GM18526 (cell line): ENCODE measurements at regions not wholly inside any gene's neighbourhood (a gene's known extent, or its start where the extent isn't known, plus 50 kb on each side); places are given as distances from the start of the nearest gene placed in this dataset.

Experiments used
- POLR2A ChIP-seq: IDR thresholded peaks from 3 replicates; pipeline ENCODE4 v1.6.1; 2011; ENCODE audit not compliant: insufficient read length; ENCODE audit errors: extremely low read depth

- TF ChIP-seq POLR2A = no peak
Measured at GRCh38 chr5:143671674-143672569, 140.0 kb upstream of the HMHB1 start.

GRCh38 chr5:143671021-143671420, 140.9 kb upstream of the HMHB1 start:
- TF ChIP-seq POLR2A = no peak

GRCh38 chr5:143665866-143666265, 146.1 kb upstream of the HMHB1 start:
- no peak for TF ChIP-seq POLR2A

GRCh38 chr5:143664623-143665022, 147.3 kb upstream of the HMHB1 start:
- no peak for TF ChIP-seq POLR2A

GRCh38 chr5:143663872-143664271, 148.1 kb upstream of the HMHB1 start:
- no peak for TF ChIP-seq POLR2A

- no peak for TF ChIP-seq POLR2A
Measured at GRCh38 chr5:143662020-143662419, 149.9 kb upstream of the HMHB1 start.

- no peak for TF ChIP-seq POLR2A
Measured at GRCh38 chr5:143660625-143661024, 151.3 kb upstream of the HMHB1 start.

GRCh38 chr5:143659599-143660238, 152.2 kb upstream of the HMHB1 start:
- no peak for TF ChIP-seq POLR2A

GRCh38 chr5:143658956-143659355, 153.0 kb upstream of the HMHB1 start:
- no peak for TF ChIP-seq POLR2A

- TF ChIP-seq POLR2A = no peak
Measured at GRCh38 chr5:143657647-143658285, 154.2 kb upstream of the HMHB1 start.

- no peak for TF ChIP-seq POLR2A
Measured at GRCh38 chr5:143653766-143654282, 158.1 kb upstream of the HMHB1 start.

- TF ChIP-seq POLR2A = no peak
Measured at GRCh38 chr5:143653256-143653655, 158.7 kb upstream of the HMHB1 start.

- no peak for TF ChIP-seq POLR2A
Measured at GRCh38 chr5:143652108-143652700, 159.8 kb upstream of the HMHB1 start.

- no peak for TF ChIP-seq POLR2A
Measured at GRCh38 chr5:143649937-143650621, 161.9 kb upstream of the HMHB1 start.

GRCh38 chr5:143648696-143649095, 163.3 kb upstream of the HMHB1 start:
- no peak for TF ChIP-seq POLR2A
